GM12891 (cell line): ENCODE measurements at regions not wholly inside any gene's neighbourhood (a gene's known extent, or its start where the extent isn't known, plus 50 kb on each side); places are given as distances from the start of the nearest gene placed in this dataset.
"Not testable (repeated sequence)": the region's sequence is repeated elsewhere in the genome, so short reads cannot be mapped to it uniquely, and the experiment has no call there.

Experiments
- PAX5 ChIP-seq: IDR thresholded peaks from 2 replicates; pipeline ENCODE4 v1.6.1; 2011; ENCODE audit warnings: low read length, moderate library complexity, mild to moderate bottlenecking; ENCODE audit not compliant: insufficient read depth, severe bottlenecking
- POLR2A ChIP-seq: IDR thresholded peaks from 2 replicates; pipeline ENCODE4 v1.6.1; 2011; ENCODE audit warnings: low read depth, low read length, control low read depth
- POLR2AphosphoS5 ChIP-seq: IDR thresholded peaks from 2 replicates; pipeline ENCODE4 v1.6.1; 2011; ENCODE audit warnings: low read depth, low read length, control low read depth
- POU2F2 ChIP-seq: IDR thresholded peaks from 2 replicates; pipeline ENCODE4 v1.6.1; 2011; ENCODE audit warnings: low read depth, mild to moderate bottlenecking, control low read depth, low read length, moderate library complexity
- SPI1 ChIP-seq: IDR thresholded peaks from 2 replicates; pipeline ENCODE4 v1.6.1; 2011; ENCODE audit warnings: low read depth, low read length, control low read depth
- TAF1 ChIP-seq: IDR thresholded peaks from 2 replicates; pipeline ENCODE4 v1.6.1; 2011; ENCODE audit warnings: low read depth, low read length, control low read depth

- TF ChIP-seq POLR2A, SPI1, POLR2AphosphoS5, TAF1, PAX5, POU2F2: not testable (repeated sequence)
These were observed 115.0 kb upstream of the NBPF11 start for GRCh38 chr1:148267066-148267465.
